ENCODE measurements at regions not wholly inside any gene's neighbourhood (a gene's known extent, or its start where the extent isn't known, plus 50 kb on each side); places are given as distances from the start of the nearest gene placed in this dataset.

DNA sequence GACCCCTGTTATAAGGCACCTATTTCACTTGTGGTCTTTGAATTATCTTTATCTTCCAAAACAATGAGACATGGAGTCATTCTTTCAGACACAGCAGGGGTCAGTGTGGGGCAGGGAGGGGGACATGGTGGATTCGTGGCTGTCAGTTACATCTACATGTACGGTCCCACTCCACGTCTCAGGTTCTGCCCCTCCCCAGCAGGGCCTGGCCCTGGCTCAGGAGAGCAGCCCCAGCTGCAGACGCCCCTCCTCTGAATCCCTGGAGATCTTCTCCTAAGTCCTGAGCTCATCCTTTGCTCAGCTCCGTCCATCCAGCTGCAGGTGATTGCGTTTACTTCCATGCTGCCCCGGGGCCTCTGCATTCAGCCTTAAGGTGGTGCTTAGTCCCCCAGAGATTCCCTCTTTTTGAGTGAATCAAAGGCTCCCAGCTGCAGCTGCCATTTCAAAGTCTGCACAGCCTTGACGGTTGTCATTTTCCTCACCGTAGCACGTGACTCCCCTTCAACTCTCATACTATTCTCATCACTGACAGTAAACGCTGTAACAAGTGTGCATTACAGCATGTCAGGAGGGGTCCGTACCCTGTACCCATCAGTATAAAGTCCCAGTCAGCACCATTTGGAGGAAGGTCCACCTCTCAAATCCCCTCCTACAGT, 113.4 kb upstream of the TCERG1L start:
- DNase-seq (ENCODE audit: extremely low read depth, low read depth) = no peak

DNA sequence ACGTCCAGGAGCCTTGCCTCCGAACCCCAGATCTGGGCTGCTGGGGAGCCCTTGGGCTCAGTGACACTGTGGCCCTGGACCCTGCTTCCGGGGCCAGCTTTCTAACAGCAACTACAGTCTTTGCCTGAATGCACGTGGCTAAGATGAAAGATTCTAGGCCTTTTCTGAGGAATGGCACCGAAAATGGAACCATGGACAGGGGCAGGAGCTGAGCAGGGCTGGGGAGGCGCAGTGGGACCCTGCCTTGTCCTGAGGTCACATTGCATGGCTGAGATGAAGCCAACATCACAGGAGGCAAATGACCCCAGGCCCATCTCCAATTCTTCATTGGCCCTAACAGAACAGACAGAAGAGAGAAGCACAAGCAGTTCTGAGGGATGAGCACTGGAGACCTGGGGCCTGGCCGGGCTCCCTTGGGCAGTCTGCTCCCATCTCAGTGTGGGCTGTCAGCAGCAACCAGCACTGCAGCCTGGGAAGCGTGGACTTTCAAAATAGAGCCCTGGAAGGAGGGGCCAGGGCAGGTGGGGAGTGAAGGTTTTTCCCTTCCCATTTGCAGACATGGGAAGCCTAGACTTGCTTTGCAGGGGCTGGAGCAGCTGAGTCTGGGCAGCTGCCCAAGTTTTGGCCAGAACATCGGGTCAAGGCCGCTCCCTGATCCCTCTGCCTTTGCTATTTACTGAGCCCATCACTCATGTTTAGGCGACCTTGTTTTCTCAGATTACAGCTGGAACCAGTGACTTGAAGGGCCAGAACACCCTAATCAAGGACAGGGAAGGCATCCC, 114.4 kb upstream of the TCERG1L start:
- DNase-seq (ENCODE audit: extremely low read depth, low read depth) = no peak

GRCh38 chr10:131426534-131426898, 115.0 kb upstream of the TCERG1L start:
- DNase-seq (ENCODE audit: extremely low read depth, low read depth) = no peak

DNA sequence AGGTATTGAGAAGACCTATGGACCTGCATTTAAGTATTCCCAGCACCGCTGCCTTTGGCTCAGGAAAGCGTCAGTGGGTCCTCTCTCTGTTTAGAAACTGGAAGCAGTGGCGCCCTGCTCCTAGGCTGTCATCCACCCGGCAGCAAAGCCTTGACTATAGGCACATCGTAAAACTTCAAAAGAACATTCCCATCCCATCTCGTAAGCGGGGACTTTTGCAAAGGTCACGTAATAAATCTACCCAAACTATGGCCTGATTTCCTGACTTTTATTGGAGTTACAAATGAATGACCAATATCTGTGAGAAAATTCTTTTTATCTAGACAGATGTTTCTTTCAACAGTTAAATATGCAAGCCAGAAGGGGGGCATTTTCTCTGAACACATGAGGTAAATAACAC, 115.8 kb upstream of the TCERG1L start:
- no peak for DNase-seq (ENCODE audit: extremely low read depth, low read depth)

GRCh38 chr10:131427901-131428300, 116.4 kb upstream of the TCERG1L start:
- DNase-seq (ENCODE audit: extremely low read depth, low read depth) = no peak

DNA sequence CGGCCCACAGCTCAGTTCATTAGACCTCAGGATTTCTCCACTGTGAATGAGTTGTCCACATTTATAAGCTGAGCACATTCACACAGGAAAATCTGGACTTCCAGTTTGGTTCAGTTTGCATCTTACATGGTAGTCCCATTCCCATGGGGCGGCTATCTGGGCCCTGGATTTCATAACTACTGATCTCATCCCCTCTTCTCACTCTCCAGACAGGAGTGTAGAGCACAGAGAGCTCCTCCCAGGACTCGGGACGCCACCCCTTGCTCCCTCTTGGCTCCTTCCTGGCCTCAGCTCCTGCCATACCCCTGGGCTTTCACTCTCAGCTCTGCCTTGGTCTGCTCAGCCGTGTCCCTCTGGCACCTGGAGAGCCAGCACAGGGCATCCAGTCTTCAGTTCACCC, 117.6 kb upstream of the TCERG1L start:
- DNase-seq (ENCODE audit: extremely low read depth, low read depth) = no peak

GRCh38 chr10:131429942-131430341, 118.4 kb upstream of the TCERG1L start:
- DNase-seq (ENCODE audit: extremely low read depth, low read depth) = no peak

DNA sequence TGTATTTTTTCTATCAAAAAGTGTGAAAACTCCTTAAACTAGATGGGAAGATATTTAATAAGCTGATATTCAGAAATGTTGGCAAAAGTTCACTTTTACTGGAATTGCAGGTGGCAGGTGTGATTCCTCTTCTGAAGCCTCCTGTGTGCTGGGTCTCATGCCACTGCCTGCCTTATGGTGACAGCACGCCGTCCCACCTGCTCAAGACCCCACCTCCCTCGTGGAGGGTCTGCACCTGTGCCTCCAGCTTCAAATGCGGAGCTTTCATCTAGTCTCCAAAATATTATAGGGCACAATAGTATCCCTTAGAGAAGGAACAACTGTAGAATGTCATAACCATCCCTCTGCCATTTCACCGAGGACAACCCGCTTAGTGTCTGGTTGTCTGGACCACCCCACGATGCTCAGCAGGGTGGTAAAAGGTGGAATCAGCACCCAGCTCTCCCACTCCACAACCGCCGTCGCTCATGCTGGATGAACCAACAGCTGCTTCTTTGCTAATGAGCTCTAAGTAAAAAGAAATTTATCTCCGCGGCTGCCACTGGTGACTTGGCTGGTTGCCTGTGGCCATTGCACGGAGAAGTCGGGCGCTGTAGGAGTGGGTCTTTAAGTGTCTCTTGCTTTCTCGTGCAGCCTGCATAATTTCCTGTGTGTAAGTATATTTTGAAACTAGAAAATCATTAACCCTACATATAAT, 119.3 kb upstream of the TCERG1L start:
- no peak for DNase-seq (ENCODE audit: extremely low read depth, low read depth)

DNA sequence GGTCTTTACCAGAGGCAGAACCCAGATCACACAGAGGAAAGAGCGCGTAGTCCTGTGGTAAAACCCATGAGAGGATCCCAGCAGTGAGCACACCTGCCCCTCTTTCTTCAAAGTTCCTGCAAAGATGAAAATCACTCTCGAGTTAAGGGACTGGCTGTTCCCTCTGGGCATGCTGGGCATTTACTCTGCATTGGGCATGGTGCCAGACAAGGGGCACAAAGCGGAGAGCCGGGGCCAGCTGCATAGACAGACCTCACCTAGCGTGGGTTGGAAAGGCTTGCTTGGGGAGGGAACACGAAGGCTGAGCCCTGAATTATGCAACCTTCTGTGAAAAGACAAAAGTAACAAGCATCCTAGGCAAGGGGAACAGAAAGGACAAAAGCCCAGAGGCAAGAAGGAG, 120.0 kb upstream of the TCERG1L start:
- DNase-seq (ENCODE audit: extremely low read depth, low read depth) = no peak

DNA sequence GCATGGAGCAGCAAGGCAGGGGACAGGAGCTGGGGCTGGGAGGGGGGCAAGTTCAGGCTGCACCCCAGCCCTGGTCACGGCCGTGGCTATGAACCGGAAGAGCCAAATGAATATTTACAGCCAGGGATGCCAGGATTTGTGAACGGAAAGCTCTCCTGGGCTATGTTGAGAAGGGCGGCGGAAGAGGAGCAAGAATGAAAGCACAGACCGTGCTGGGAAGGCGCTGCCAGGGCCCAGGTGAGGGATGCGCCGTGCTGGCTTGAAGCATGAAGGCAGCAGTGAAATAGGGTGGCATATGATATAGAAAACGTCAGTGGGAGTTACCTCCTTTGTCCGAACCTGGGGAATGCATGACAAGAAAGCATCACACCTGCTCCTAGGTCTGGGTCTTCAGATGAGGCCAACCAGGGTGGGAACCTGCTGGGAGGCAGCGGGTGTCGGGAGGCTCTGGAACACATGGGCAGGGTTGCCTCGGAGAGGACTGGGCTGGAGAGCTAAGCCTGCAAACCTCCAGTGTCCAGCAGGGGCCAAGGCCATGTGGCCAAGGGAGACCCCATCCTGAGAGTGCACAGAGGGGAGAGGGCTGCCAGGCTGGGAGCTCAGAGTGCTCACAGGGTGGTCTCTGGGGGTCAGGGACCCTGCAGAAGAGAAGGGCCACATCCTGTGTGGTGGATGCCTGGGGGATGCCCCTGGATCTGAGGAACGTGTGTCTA, 120.6 kb upstream of the TCERG1L start:
- no peak for DNase-seq (ENCODE audit: extremely low read depth, low read depth)

- DNase-seq (ENCODE audit: extremely low read depth, low read depth) = no peak
Observed at GRCh38 chr10:131433568-131433967, 122.0 kb upstream of the TCERG1L start.

GRCh38 chr10:131435232-131435631, 123.7 kb upstream of the TCERG1L start:
- no peak for DNase-seq (ENCODE audit: extremely low read depth, low read depth)

- DNase-seq (ENCODE audit: extremely low read depth, low read depth) = no peak
Observed at GRCh38 chr10:131435760-131436457, 124.4 kb upstream of the TCERG1L start.

DNA sequence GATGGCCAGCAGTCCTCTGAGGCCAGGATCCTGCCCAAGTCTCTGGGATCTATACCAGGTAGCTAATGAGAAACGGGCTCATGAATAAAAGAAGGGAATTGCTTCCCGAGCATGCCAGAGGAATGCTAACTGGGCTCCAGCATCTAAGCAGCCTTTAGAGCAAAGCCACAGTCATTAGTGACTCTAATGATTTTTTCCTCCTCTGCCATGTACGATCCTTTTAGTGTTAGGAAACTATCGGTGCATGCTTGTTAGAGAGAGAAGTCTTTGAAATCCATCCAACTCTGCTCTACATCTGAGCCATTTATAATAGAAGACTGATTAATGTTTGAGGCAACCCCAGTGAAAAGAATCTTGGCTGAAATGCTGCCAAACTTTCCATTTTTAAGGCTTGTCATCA, 124.9 kb upstream of the TCERG1L start:
- DNase-seq (ENCODE audit: extremely low read depth, low read depth) = no peak

GRCh38 chr10:131437556-131438475, 126.3 kb upstream of the TCERG1L start:
- DNase-seq (ENCODE audit: extremely low read depth, low read depth) = no peak

- DNase-seq (ENCODE audit: extremely low read depth, low read depth) = no peak
Observed at GRCh38 chr10:131438665-131439064, 127.1 kb upstream of the TCERG1L start.

DNA sequence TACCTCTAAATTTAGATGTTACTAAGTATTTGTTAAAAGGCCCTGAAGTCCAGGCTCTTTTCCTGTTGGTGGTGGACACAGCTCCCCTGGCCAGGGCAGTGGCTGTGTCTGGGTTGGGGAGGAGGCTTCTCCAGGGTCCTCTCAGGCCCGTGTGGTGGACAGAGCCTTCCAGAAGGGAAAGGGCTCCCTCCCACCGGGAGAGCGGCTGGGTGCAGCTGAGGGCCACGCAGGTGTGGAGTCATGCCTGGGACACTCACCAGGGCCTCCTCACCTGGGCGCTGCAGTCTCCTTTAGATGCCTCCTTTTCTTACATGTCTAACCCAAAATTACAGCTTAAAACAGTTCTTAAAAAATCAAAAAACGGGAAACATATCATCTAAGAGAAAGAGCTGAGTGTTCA, 128.2 kb upstream of the TCERG1L start:
- no peak for DNase-seq (ENCODE audit: extremely low read depth, low read depth)

- no peak for DNase-seq (ENCODE audit: extremely low read depth, low read depth)
Observed at GRCh38 chr10:131440405-131441360, 129.2 kb upstream of the TCERG1L start.
